GM18505 (cell line): ENCODE measurements at regions not wholly inside any gene's neighbourhood (a gene's known extent, or its start where the extent isn't known, plus 50 kb on each side); places are given as distances from the start of the nearest gene placed in this dataset.
"Not testable (repeated sequence)": the region's sequence is repeated elsewhere in the genome, so short reads cannot be mapped to it uniquely, and the experiment has no call there.

Experiments
- ATAC-seq: cut with Tn5 transposase; IDR thresholded peaks from one replicate; pipeline ENCODE4 v1.9.1; 2021; ENCODE audit not compliant: unreplicated experiment
- POLR2A ChIP-seq: IDR thresholded peaks from 4 replicates; pipeline ENCODE4 v1.6.1; 2011; ENCODE audit warnings: borderline replicate concordance; ENCODE audit not compliant: insufficient read depth, insufficient read length; ENCODE audit errors: extremely low read depth

GRCh38 chr3:89946884-89947283, 839.5 kb downstream of the EPHA3 start:
- no peak for ATAC-seq
- TF ChIP-seq POLR2A = no peak

GRCh38 chr3:89947337-89947954, 840.0 kb downstream of the EPHA3 start:
- no peak for TF ChIP-seq POLR2A
- ATAC-seq = no peak

GRCh38 chr3:89948008-89948407, 840.6 kb downstream of the EPHA3 start:
- TF ChIP-seq POLR2A = no peak
- ATAC-seq = no peak

GRCh38 chr3:89950772-89951171, 843.4 kb downstream of the EPHA3 start:
- TF ChIP-seq POLR2A = no peak
- no peak for ATAC-seq

- no peak for TF ChIP-seq POLR2A
- ATAC-seq = no peak
Observed at GRCh38 chr3:89954137-89954536, 846.7 kb downstream of the EPHA3 start.

- no peak for ATAC-seq
- no peak for TF ChIP-seq POLR2A
Observed at GRCh38 chr3:89955156-89955555, 847.7 kb downstream of the EPHA3 start.

GRCh38 chr3:89957451-89957850, 850.0 kb downstream of the EPHA3 start:
- ATAC-seq = no peak
- TF ChIP-seq POLR2A = no peak

GRCh38 chr3:89958163-89958562, 850.7 kb downstream of the EPHA3 start:
- ATAC-seq = not testable (repeated sequence)

GRCh38 chr3:89964347-89964746, 856.9 kb downstream of the EPHA3 start:
- TF ChIP-seq POLR2A = no peak
- no peak for ATAC-seq

GRCh38 chr3:89966877-89967665, 859.6 kb downstream of the EPHA3 start:
- no peak for TF ChIP-seq POLR2A
- no peak for ATAC-seq

GRCh38 chr3:89971329-89971728, 863.9 kb downstream of the EPHA3 start:
- no peak for ATAC-seq
- no peak for TF ChIP-seq POLR2A

GRCh38 chr3:89973156-89973555, 865.7 kb downstream of the EPHA3 start:
- TF ChIP-seq POLR2A = no peak

GRCh38 chr3:89974903-89975519, 867.6 kb downstream of the EPHA3 start:
- no peak for TF ChIP-seq POLR2A
- ATAC-seq = no peak

More at GRCh38 chr3:89973156-89973555, 865.7 kb downstream of the EPHA3 start:
- ATAC-seq = no peak

GRCh38 chr3:89983449-89983848, 876.0 kb downstream of the EPHA3 start:
- ATAC-seq = no peak
- no peak for TF ChIP-seq POLR2A

GRCh38 chr3:90005281-90005847, 897.9 kb downstream of the EPHA3 start:
- TF ChIP-seq POLR2A = no peak
- ATAC-seq = no peak
